Keratinocyte (primary cell): ENCODE measurements at regions not wholly inside any gene's neighbourhood (a gene's known extent, or its start where the extent isn't known, plus 50 kb on each side); places are given as distances from the start of the nearest gene placed in this dataset.

Experiments used
- DNase-seq: peaks from one replicate; pipeline ENCODE4 v3.0.0-alpha.2; 2011; ENCODE audit warnings: low read depth, missing footprints, low spot score
- FAIRE-seq: peaks from 2 replicates; lab custom pipeline; 2011; peaks lifted over from hg19 to GRCh38; lab: Jason Lieb, UNC
- H2AFZ ChIP-seq: 2 replicates; pipeline ENCODE4 v1.6.0; 2012; ENCODE audit warnings: low read length, control low read depth, inconsistent platforms; ENCODE audit not compliant: control insufficient read depth
- H3K27ac ChIP-seq: 2 replicates; pipeline ENCODE4 v1.5.1; 2011; ENCODE audit warnings: low read length; ENCODE audit not compliant: control insufficient read depth, insufficient read depth
- H3K27me3 ChIP-seq: 3 replicates; pipeline ENCODE4 v1.6.0; 2011; ENCODE audit warnings: low read length; ENCODE audit not compliant: control insufficient read depth, insufficient read depth; ENCODE audit errors: extremely low read depth
- H3K36me3 ChIP-seq, 2 experiments: 2 replicates in 1 of 2; 3 replicates in 1 of 2; pipeline ENCODE4 v1.5.1; 2011; ENCODE audit warnings: low read length in 2 of 2, mild to moderate bottlenecking in 1 of 2; ENCODE audit not compliant: control insufficient read depth in 2 of 2, insufficient read depth in 2 of 2; ENCODE audit errors: extremely low read depth in 1 of 2
- H3K4me1 ChIP-seq: 3 replicates; pipeline ENCODE4 v1.5.1; 2011; ENCODE audit warnings: low read length; ENCODE audit not compliant: control insufficient read depth, insufficient read depth; ENCODE audit errors: extremely low read depth
- H3K4me2 ChIP-seq: 3 replicates; pipeline ENCODE4 v1.6.0; 2011; ENCODE audit warnings: low read depth, low read length; ENCODE audit not compliant: control insufficient read depth, insufficient read depth; ENCODE audit errors: extremely low read depth
- H3K4me3 ChIP-seq, 3 experiments: fragments of 200-600 bp in 1 of 3; sonication (generic) in 1 of 3; 2 replicates in 2 of 3; 3 replicates in 1 of 3; pipeline ENCODE4 v1.5.1; 2011 to 2016; ENCODE audit warnings: low read length in 3 of 3, mild to moderate bottlenecking in 3 of 3, control low read depth in 2 of 3, inconsistent platforms in 1 of 3, low read depth in 1 of 3, mixed read lengths in 1 of 3, mixed run types in 1 of 3, moderate library complexity in 1 of 3; ENCODE audit not compliant: control insufficient read depth in 2 of 3, insufficient read depth in 2 of 3; ENCODE audit errors: extremely low read depth in 1 of 3
- H3K79me2 ChIP-seq: 2 replicates; pipeline ENCODE4 v1.6.0; 2012; ENCODE audit warnings: low read length; ENCODE audit not compliant: control insufficient read depth, insufficient read depth
- H3K9ac ChIP-seq: 3 replicates; pipeline ENCODE4 v1.6.0; 2011; ENCODE audit warnings: low read length; ENCODE audit not compliant: control insufficient read depth, insufficient read depth; ENCODE audit errors: extremely low read depth
- H3K9me1 ChIP-seq: 3 replicates; pipeline ENCODE4 v1.6.0; 2011; ENCODE audit warnings: low read length; ENCODE audit not compliant: control insufficient read depth, insufficient read depth; ENCODE audit errors: extremely low read depth
- H3K9me3 ChIP-seq: 2 replicates; pipeline ENCODE4 v1.5.1; 2012; ENCODE audit warnings: low read depth, low read length; ENCODE audit not compliant: control insufficient read depth
- H4K20me1 ChIP-seq: 3 replicates; pipeline ENCODE4 v1.6.0; 2011; ENCODE audit warnings: low read length; ENCODE audit not compliant: control insufficient read depth, insufficient read depth; ENCODE audit errors: extremely low read depth
- CTCF ChIP-seq, 3 experiments: IDR thresholded peaks in 1 of 3; conservative IDR thresholded peaks in 1 of 3; optimal IDR thresholded peaks in 1 of 3; 2 replicates in 2 of 3; 3 replicates in 1 of 3; pipeline versions ENCODE3 to v1.5.1; 2011; ENCODE audit warnings: low read length in 3 of 3, mild to moderate bottlenecking in 3 of 3, moderate library complexity in 2 of 3, control low read depth in 1 of 3, inconsistent platforms in 1 of 3; ENCODE audit not compliant: insufficient read depth in 2 of 3; ENCODE audit errors: extremely low read depth in 1 of 3
- EZH2 ChIP-seq: IDR thresholded peaks from one replicate; pipeline ENCODE4 v1.6.1; 2012; ENCODE audit warnings: inconsistent platforms, mild to moderate bottlenecking, low read length, moderate library complexity
- dilution Hi-C: fragments of 300-500 bp; cut with MboI; formaldehyde crosslinking; loops from one replicate; pipeline ENCODE4 v1.7.0; 2020; ENCODE audit warnings: low sequenced_read_pairs; ENCODE audit not compliant: extremely low pct_ligation_motif_present

- Histone ChIP-seq H2AFZ (no peak overlapping the region), H3K4me3 (no peak overlapping the region), H3K27me3 (no peaks in the 10 kb centered on the region), H3K9me1 (no peaks in the 10 kb centered on the region), H3K4me2 (no peak overlapping the region), H4K20me1 (no peaks in the 10 kb centered on the region), H3K9me3 (no peaks in the 10 kb centered on the region), H3K27ac (no peak overlapping the region), H3K36me3 (no peaks in the 10 kb centered on the region), H3K9ac (no peak overlapping the region), H3K4me1 (no peaks in the 10 kb centered on the region), H3K79me2 (no peaks in the 10 kb centered on the region)
- no peak for TF ChIP-seq CTCF (optimal IDR thresholded peaks at IDR 0.05 in 1 of 3, IDR thresholded peaks at IDR 0.05 in 1 of 3, conservative IDR thresholded peaks at IDR 0.05 in 1 of 3; ENCODE audit: extremely low read depth in 1 of 3, insufficient read depth in 2 of 3, low read length in 3 of 3)
- no peak for TF ChIP-seq EZH2
- dilution Hi-C loops: no loop called here
- DNase-seq: no peak
- FAIRE-seq: no peak
Observed at GRCh38 chr7:25495342-25496250, 267.3 kb upstream of the NPVF start.

- dilution Hi-C loops: no loop called here
- Histone ChIP-seq H3K4me3 (no peak overlapping the region), H3K9me1 (no peaks in the 10 kb centered on the region), H3K9me3 (no peaks in the 10 kb centered on the region), H4K20me1 (no peaks in the 10 kb centered on the region), H3K27ac (no peak overlapping the region), H3K36me3 (no peaks in the 10 kb centered on the region), H3K4me2 (no peak overlapping the region), H3K79me2 (no peaks in the 10 kb centered on the region), H3K27me3 (no peaks in the 10 kb centered on the region), H3K9ac (no peak overlapping the region), H3K4me1 (no peaks in the 10 kb centered on the region), H2AFZ (no peak overlapping the region)
- no peak for FAIRE-seq
- TF ChIP-seq CTCF (optimal IDR thresholded peaks at IDR 0.05 in 1 of 3, IDR thresholded peaks at IDR 0.05 in 1 of 3, conservative IDR thresholded peaks at IDR 0.05 in 1 of 3; ENCODE audit: extremely low read depth in 1 of 3, insufficient read depth in 2 of 3, low read length in 3 of 3): no peak
- TF ChIP-seq EZH2: no peak
- DNase-seq: no peak
Observed at GRCh38 chr7:25496476-25497368, 268.4 kb upstream of the NPVF start.
